ENCODE measurements at regions not wholly inside any gene's neighbourhood (a gene's known extent, or its start where the extent isn't known, plus 50 kb on each side); places are given as distances from the start of the nearest gene placed in this dataset.

DNA sequence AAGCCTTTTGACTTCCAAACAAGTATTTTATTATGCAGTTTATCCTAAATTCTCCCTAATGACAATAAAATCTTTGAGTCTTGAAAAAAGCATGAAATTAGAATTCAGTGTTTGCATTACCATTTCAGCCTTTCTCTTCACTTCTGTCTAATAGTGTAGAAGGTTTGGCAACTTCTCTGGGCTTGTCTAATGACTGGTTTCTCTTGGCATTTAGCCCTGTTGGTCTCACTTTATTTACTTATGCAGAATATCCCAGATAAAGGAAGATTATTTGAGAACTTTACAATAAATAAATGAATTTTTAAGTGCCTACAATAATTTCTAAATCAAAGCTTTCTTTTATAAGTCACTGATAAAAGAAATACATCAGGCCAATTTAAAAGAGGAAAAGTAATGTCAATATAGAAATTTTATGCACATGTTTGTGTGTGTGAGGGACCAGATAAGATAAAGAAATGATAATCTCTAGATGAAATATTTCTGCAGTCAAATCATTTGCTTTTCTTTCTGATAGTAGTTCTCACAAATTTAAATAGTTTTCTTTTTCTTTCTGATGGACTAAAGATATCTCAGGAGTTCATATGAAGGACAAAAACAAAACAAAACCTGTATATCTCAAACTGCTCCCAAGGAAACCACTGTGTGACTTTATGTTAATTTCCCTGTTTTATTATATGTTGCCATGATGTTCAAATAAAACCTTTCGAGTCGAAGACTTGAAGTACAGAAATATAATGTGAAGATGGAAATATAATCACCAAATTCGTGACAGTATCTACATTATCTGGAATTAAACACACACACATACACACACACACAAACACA, 533.1 kb upstream of the CBLB start:
- Histone ChIP-seq H3K27ac (ENCODE audit: low read depth in 2 of 2, low read length in 2 of 2) (no peak overlapping the region), H3K9me3 (ENCODE audit: control insufficient read depth in 2 of 2, low read length in 2 of 2) (no peaks in the 10 kb centered on the region), H3K27me3 (ENCODE audit: control insufficient read depth in 2 of 2, insufficient read depth in 2 of 2, low read length in 2 of 2) (no peaks in the 10 kb centered on the region), H3K4me1 (ENCODE audit: control insufficient read depth in 2 of 2, insufficient read depth in 2 of 2, low read length in 2 of 2) (no peaks in the 10 kb centered on the region), H3K4me3 (ENCODE audit: low read length in 2 of 2) (no peak overlapping the region), H3K36me3 (ENCODE audit: control insufficient read depth in 2 of 2, insufficient read depth in 2 of 2, low read length in 2 of 2) (no peaks in the 10 kb centered on the region), H3K9ac (ENCODE audit: low read depth in 1 of 2, low read length in 2 of 2) (no peak overlapping the region)

DNA sequence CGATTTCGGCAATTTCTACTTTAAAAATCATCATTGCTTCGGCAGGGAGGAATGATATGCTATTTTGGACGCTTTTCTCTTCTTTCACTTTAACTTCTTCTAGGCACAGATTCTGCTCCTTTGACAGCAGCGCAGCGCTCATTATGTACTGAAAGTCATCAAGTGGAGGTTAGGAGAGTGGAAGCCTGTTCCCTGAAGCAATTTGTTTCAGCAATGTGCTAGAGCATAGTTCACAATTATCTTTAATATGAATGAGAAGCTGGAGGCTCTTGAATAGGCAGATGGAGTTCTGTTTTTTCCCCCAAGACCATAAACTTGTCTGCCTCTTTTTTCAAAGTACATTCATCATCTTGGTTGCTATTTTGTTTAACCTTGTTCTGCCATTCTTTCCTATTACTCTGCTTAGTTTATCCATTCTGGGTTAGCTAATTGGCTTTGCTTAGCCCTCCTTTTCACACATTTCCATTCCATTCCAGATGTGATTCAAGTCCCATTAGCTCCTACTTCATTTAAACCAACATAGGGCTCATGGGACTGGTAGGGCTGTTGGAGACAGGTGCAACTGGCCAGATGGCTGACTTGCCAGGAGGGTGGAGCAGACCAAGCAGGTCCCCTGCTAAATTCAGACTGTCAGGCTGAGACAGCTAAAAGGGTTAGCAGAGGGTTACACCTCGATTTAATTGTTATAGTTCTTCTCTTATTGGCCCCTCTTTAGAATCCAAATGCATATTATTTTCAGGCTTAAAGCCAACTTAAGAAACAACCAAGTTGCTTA, 534.7 kb upstream of the CBLB start:
- Histone ChIP-seq H3K9me3 (ENCODE audit: control insufficient read depth in 2 of 2, low read length in 2 of 2) (no peaks in the 10 kb centered on the region), H3K27me3 (ENCODE audit: control insufficient read depth in 2 of 2, insufficient read depth in 2 of 2, low read length in 2 of 2) (no peaks in the 10 kb centered on the region), H3K4me3 (ENCODE audit: low read length in 2 of 2) (no peak overlapping the region), H3K27ac (ENCODE audit: low read depth in 2 of 2, low read length in 2 of 2) (no peak overlapping the region), H3K9ac (ENCODE audit: low read depth in 1 of 2, low read length in 2 of 2) (no peak overlapping the region), H3K4me1 (ENCODE audit: control insufficient read depth in 2 of 2, insufficient read depth in 2 of 2, low read length in 2 of 2) (no peaks in the 10 kb centered on the region), H3K36me3 (ENCODE audit: control insufficient read depth in 2 of 2, insufficient read depth in 2 of 2, low read length in 2 of 2) (no peaks in the 10 kb centered on the region)

GRCh38 chr3:106413683-106414082, 544.9 kb upstream of the CBLB start:
- Histone ChIP-seq H3K4me3 (ENCODE audit: low read length in 2 of 2) (no peak overlapping the region), H3K4me1 (ENCODE audit: control insufficient read depth in 2 of 2, insufficient read depth in 2 of 2, low read length in 2 of 2) (no peaks in the 10 kb centered on the region), H3K27me3 (ENCODE audit: control insufficient read depth in 2 of 2, insufficient read depth in 2 of 2, low read length in 2 of 2) (no peaks in the 10 kb centered on the region), H3K9ac (ENCODE audit: low read depth in 1 of 2, low read length in 2 of 2) (no peak overlapping the region), H3K27ac (ENCODE audit: low read depth in 2 of 2, low read length in 2 of 2) (no peak overlapping the region), H3K36me3 (ENCODE audit: control insufficient read depth in 2 of 2, insufficient read depth in 2 of 2, low read length in 2 of 2) (no peaks in the 10 kb centered on the region), H3K9me3 (ENCODE audit: control insufficient read depth in 2 of 2, low read length in 2 of 2) (no peaks in the 10 kb centered on the region)

DNA sequence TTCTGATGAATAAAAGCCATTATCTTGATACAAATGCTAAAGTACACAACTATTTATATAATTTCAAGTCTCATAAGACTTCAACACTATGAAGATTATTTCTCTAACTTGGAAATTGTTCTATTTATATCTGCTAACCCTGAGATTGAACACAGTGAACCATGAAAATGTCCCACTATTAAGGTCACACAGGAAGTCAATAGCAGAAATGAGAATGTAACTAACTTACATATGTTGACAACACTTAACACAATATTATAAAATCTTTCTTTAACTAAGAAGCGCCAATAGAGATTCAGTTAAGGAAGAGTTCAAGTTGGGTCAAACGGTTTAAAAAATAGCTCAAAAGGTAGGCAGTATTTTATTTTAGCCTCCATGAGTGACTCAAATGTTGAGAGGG, 551.8 kb upstream of the CBLB start:
- H3K9me3 ChIP-seq (ENCODE audit: control insufficient read depth in 2 of 2, low read length in 2 of 2): no peaks in the 10 kb centered on the region
- H3K9ac ChIP-seq (ENCODE audit: low read depth in 1 of 2, low read length in 2 of 2): no peak overlapping the region
- H3K36me3 ChIP-seq (ENCODE audit: control insufficient read depth in 2 of 2, insufficient read depth in 2 of 2, low read length in 2 of 2): no peaks in the 10 kb centered on the region
- no peak overlapping the region for H3K27ac ChIP-seq (ENCODE audit: low read depth in 2 of 2, low read length in 2 of 2)
- no peak overlapping the region for H3K4me3 ChIP-seq (ENCODE audit: low read length in 2 of 2)
- H3K27me3 ChIP-seq (ENCODE audit: control insufficient read depth in 2 of 2, insufficient read depth in 2 of 2, low read length in 2 of 2): no peaks in the 10 kb centered on the region
- no peaks in the 10 kb centered on the region for H3K4me1 ChIP-seq (ENCODE audit: control insufficient read depth in 2 of 2, insufficient read depth in 2 of 2, low read length in 2 of 2)

- Histone ChIP-seq H3K27ac (ENCODE audit: low read depth in 2 of 2, low read length in 2 of 2) (no peak overlapping the region), H3K4me3 (ENCODE audit: low read length in 2 of 2) (no peak overlapping the region), H3K9me3 (ENCODE audit: control insufficient read depth in 2 of 2, low read length in 2 of 2) (no peaks in the 10 kb centered on the region), H3K36me3 (ENCODE audit: control insufficient read depth in 2 of 2, insufficient read depth in 2 of 2, low read length in 2 of 2) (no peaks in the 10 kb centered on the region), H3K9ac (ENCODE audit: low read depth in 1 of 2, low read length in 2 of 2) (no peak overlapping the region), H3K27me3 (ENCODE audit: control insufficient read depth in 2 of 2, insufficient read depth in 2 of 2, low read length in 2 of 2) (no peaks in the 10 kb centered on the region), H3K4me1 (ENCODE audit: control insufficient read depth in 2 of 2, insufficient read depth in 2 of 2, low read length in 2 of 2) (no peaks in the 10 kb centered on the region)
Measured at GRCh38 chr3:106421426-106421825, 552.6 kb upstream of the CBLB start.

DNA sequence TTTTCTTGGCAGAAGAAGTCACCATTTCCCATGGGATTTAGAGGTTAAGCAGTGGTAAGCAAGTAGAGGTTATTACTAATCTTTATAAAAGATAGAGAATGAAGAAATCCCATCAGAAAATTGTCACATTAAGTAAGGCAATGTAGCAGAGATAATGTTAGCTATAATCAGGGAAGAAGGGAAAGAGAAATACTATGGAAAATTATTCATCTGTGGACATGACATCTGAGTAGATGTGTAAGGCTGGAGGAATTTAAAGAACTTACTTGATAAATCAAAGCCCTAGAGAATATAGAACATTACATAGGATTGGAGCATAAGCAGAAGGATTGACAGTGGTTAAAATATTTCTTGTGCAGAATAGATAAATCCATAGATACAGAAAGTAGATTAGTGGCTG, 553.1 kb upstream of the CBLB start:
- Histone ChIP-seq H3K9me3 (ENCODE audit: control insufficient read depth in 2 of 2, low read length in 2 of 2) (no peaks in the 10 kb centered on the region), H3K27ac (ENCODE audit: low read depth in 2 of 2, low read length in 2 of 2) (no peak overlapping the region), H3K9ac (ENCODE audit: low read depth in 1 of 2, low read length in 2 of 2) (no peak overlapping the region), H3K4me3 (ENCODE audit: low read length in 2 of 2) (no peak overlapping the region), H3K27me3 (ENCODE audit: control insufficient read depth in 2 of 2, insufficient read depth in 2 of 2, low read length in 2 of 2) (no peaks in the 10 kb centered on the region), H3K36me3 (ENCODE audit: control insufficient read depth in 2 of 2, insufficient read depth in 2 of 2, low read length in 2 of 2) (no peaks in the 10 kb centered on the region), H3K4me1 (ENCODE audit: control insufficient read depth in 2 of 2, insufficient read depth in 2 of 2, low read length in 2 of 2) (no peaks in the 10 kb centered on the region)

DNA sequence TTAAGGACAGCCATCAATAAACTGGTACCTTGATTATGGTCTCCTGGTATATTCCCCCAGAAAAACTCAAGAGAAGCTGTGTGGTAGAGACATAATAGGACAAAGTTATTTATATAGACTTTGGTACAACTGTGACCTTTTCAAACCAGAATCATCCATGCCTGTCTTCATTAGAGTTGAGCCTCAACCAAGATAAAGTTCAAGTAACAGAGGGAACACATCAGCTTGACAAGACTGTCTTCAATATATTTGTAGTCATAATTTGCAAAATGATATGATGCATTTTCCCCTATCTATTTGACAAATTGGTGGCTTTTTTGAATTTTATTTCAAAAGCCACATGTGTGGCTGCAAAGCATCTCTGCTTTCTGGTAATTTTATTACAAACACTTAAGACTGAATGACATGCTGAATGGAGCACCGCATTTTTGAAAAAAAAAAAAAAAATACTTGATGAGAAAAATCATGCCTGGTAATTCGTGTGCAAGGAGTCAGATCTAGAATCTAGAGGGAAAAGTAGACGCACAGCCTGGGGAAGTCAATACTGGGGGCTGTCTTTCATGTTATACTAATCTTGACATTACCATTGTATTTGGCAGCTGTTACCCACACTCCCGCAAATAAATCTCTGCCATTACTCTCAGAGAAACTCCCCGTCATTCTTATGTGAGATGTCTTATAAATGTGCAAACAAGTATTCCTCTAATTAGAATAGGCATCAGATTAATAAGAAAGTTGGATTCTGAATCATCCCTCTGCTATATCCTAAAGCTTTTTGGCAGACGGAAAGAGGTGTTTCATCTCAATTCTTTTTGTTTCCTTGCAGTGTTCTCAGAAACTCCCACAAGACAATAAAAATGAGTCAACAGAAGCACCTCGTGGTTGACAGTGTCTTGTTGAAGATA, 554.8 kb upstream of the CBLB start:
- Histone ChIP-seq H3K9me3 (ENCODE audit: control insufficient read depth in 2 of 2, low read length in 2 of 2) (no peaks in the 10 kb centered on the region), H3K4me1 (ENCODE audit: control insufficient read depth in 2 of 2, insufficient read depth in 2 of 2, low read length in 2 of 2) (no peaks in the 10 kb centered on the region), H3K27me3 (ENCODE audit: control insufficient read depth in 2 of 2, insufficient read depth in 2 of 2, low read length in 2 of 2) (no peaks in the 10 kb centered on the region), H3K27ac (ENCODE audit: low read depth in 2 of 2, low read length in 2 of 2) (no peak overlapping the region), H3K36me3 (ENCODE audit: control insufficient read depth in 2 of 2, insufficient read depth in 2 of 2, low read length in 2 of 2) (no peaks in the 10 kb centered on the region), H3K4me3 (ENCODE audit: low read length in 2 of 2) (no peak overlapping the region), H3K9ac (ENCODE audit: low read depth in 1 of 2, low read length in 2 of 2) (no peak overlapping the region)

GRCh38 chr3:106425026-106425425, 556.2 kb upstream of the CBLB start:
- Histone ChIP-seq H3K36me3 (ENCODE audit: control insufficient read depth in 2 of 2, insufficient read depth in 2 of 2, low read length in 2 of 2) (no peaks in the 10 kb centered on the region), H3K9ac (ENCODE audit: low read depth in 1 of 2, low read length in 2 of 2) (no peak overlapping the region), H3K9me3 (ENCODE audit: control insufficient read depth in 2 of 2, low read length in 2 of 2) (no peaks in the 10 kb centered on the region), H3K4me1 (ENCODE audit: control insufficient read depth in 2 of 2, insufficient read depth in 2 of 2, low read length in 2 of 2) (no peaks in the 10 kb centered on the region), H3K27me3 (ENCODE audit: control insufficient read depth in 2 of 2, insufficient read depth in 2 of 2, low read length in 2 of 2) (no peaks in the 10 kb centered on the region), H3K4me3 (ENCODE audit: low read length in 2 of 2) (no peak overlapping the region), H3K27ac (ENCODE audit: low read depth in 2 of 2, low read length in 2 of 2) (no peak overlapping the region)

- H3K4me3 ChIP-seq (ENCODE audit: low read length in 2 of 2): no peak overlapping the region
- H3K27ac ChIP-seq (ENCODE audit: low read depth in 2 of 2, low read length in 2 of 2): no peak overlapping the region
- no peaks in the 10 kb centered on the region for H3K9me3 ChIP-seq (ENCODE audit: control insufficient read depth in 2 of 2, low read length in 2 of 2)
- no peak overlapping the region for H3K9ac ChIP-seq (ENCODE audit: low read depth in 1 of 2, low read length in 2 of 2)
- no peaks in the 10 kb centered on the region for H3K36me3 ChIP-seq (ENCODE audit: control insufficient read depth in 2 of 2, insufficient read depth in 2 of 2, low read length in 2 of 2)
- H3K4me1 ChIP-seq (ENCODE audit: control insufficient read depth in 2 of 2, insufficient read depth in 2 of 2, low read length in 2 of 2): no peaks in the 10 kb centered on the region
- no peaks in the 10 kb centered on the region for H3K27me3 ChIP-seq (ENCODE audit: control insufficient read depth in 2 of 2, insufficient read depth in 2 of 2, low read length in 2 of 2)
Measured at GRCh38 chr3:106425916-106426315, 557.1 kb upstream of the CBLB start.

- Histone ChIP-seq H3K27ac (ENCODE audit: low read depth in 2 of 2, low read length in 2 of 2) (no peak overlapping the region), H3K9me3 (ENCODE audit: control insufficient read depth in 2 of 2, low read length in 2 of 2) (no peaks in the 10 kb centered on the region), H3K27me3 (ENCODE audit: control insufficient read depth in 2 of 2, insufficient read depth in 2 of 2, low read length in 2 of 2) (no peaks in the 10 kb centered on the region), H3K4me1 (ENCODE audit: control insufficient read depth in 2 of 2, insufficient read depth in 2 of 2, low read length in 2 of 2) (no peaks in the 10 kb centered on the region), H3K4me3 (ENCODE audit: low read length in 2 of 2) (no peak overlapping the region), H3K9ac (ENCODE audit: low read depth in 1 of 2, low read length in 2 of 2) (no peak overlapping the region), H3K36me3 (ENCODE audit: control insufficient read depth in 2 of 2, insufficient read depth in 2 of 2, low read length in 2 of 2) (no peaks in the 10 kb centered on the region)
Measured at GRCh38 chr3:106428565-106428994, 559.8 kb upstream of the CBLB start.
